ENCODE measurements at regions not wholly inside any gene's neighbourhood (a gene's known extent, or its start where the extent isn't known, plus 50 kb on each side); places are given as distances from the start of the nearest gene placed in this dataset.

- ATAC-seq (replicated peaks in 1 of 4), result no peak
- Mint-ChIP-seq H3K4me1 (no peaks in the 10 kb centered on the region), H3K27ac (no peak overlapping the region), H3K27me3 (peaks cover 0 to 3% of the 10 kb centered on the region in 2 donors), H3K9me3 (peaks cover 0 to 4% (median 3%) of the 10 kb centered on the region in 3 donors), H3K36me3 (no peaks in the 10 kb centered on the region), H3K4me3 (no peak overlapping the region)
- Histone ChIP-seq H3K27me3 (replicated peaks in 1 of 2; ENCODE audit: control insufficient read depth in 2 of 2, extremely low read depth in 1 of 2, insufficient read depth in 2 of 2, low read length in 1 of 2) (no peaks in the 10 kb centered on the region), H3K36me3 (ENCODE audit: control insufficient read depth in 2 of 2, extremely low read depth in 1 of 2, insufficient read depth in 1 of 2, low read length in 1 of 2) (no peaks in the 10 kb centered on the region), H3K9me3 (no peaks in the 10 kb centered on the region), H3K4me1 (ENCODE audit: control insufficient read depth in 1 of 2, extremely low read depth in 1 of 2, insufficient read depth in 2 of 2, low read length in 2 of 2) (no peaks in the 10 kb centered on the region), H3K27ac (ENCODE audit: low read length) (no peak overlapping the region), H3K4me3 (ENCODE audit: control insufficient read depth in 1 of 2, extremely low read depth in 1 of 2, low read length in 1 of 2) (no peak overlapping the region)
- WGBS (ENCODE audit: insufficient coverage), result no CpG with 5 or more reads among the region's 4 CpGs
- DNase-seq, result no peak
- CTCF ChIA-PET, result no interaction called here
- POLR2A ChIA-PET, result no interaction called here
Measured at GRCh38 chr15:93855181-93855826, 376.1 kb upstream of the MCTP2 start.

GRCh38 chr15:93854088-93854487, 377.3 kb upstream of the MCTP2 start:
- ChIA-PET POLR2A (no interaction called here), CTCF (no interaction called here)
- 86% methylated on average over 2 of the region's 3 CpGs for WGBS (ENCODE audit: insufficient coverage)

GRCh38 chr15:93852761-93853160, 378.6 kb upstream of the MCTP2 start:
- H3K27me3 ChIP-seq (replicated peaks in 1 of 2; ENCODE audit: control insufficient read depth in 2 of 2, extremely low read depth in 1 of 2, insufficient read depth in 2 of 2, low read length in 1 of 2), result no peaks in the 10 kb centered on the region
- no peaks in the 10 kb centered on the region for H3K4me1 ChIP-seq (ENCODE audit: control insufficient read depth in 1 of 2, extremely low read depth in 1 of 2, insufficient read depth in 2 of 2, low read length in 2 of 2)
- peaks cover 0 to 3% of the 10 kb centered on the region in 2 donors for H3K27me3 Mint-ChIP-seq
- no peaks in the 10 kb centered on the region for H3K36me3 ChIP-seq (ENCODE audit: control insufficient read depth in 2 of 2, extremely low read depth in 1 of 2, insufficient read depth in 1 of 2, low read length in 1 of 2)
- DNase-seq (no peak), ATAC-seq (replicated peaks in 1 of 4) (no peak)
- no peak overlapping the region for H3K27ac Mint-ChIP-seq
- no peak overlapping the region for H3K27ac ChIP-seq (ENCODE audit: low read length)
- no peak overlapping the region for H3K4me3 Mint-ChIP-seq
- WGBS (ENCODE audit: insufficient coverage), result 64% methylated on average over 2 of the region's 4 CpGs
- H3K4me3 ChIP-seq (ENCODE audit: control insufficient read depth in 1 of 2, extremely low read depth in 1 of 2, low read length in 1 of 2), result no peak overlapping the region
- H3K4me1 Mint-ChIP-seq, result no peaks in the 10 kb centered on the region
- ChIA-PET POLR2A (no interaction called here), CTCF (no interaction called here)
- H3K36me3 Mint-ChIP-seq, result no peaks in the 10 kb centered on the region
- H3K9me3 ChIP-seq, result no peaks in the 10 kb centered on the region
- peaks cover 0 to 4% (median 3%) of the 10 kb centered on the region in 3 donors for H3K9me3 Mint-ChIP-seq

More at GRCh38 chr15:93854088-93854487, 377.3 kb upstream of the MCTP2 start:
- Mint-ChIP-seq H3K4me1 (no peaks in the 10 kb centered on the region), H3K27ac (no peak overlapping the region), H3K27me3 (peaks cover 0 to 3% of the 10 kb centered on the region in 2 donors), H3K9me3 (peaks cover 0 to 4% (median 3%) of the 10 kb centered on the region in 3 donors), H3K36me3 (no peaks in the 10 kb centered on the region), H3K4me3 (no peak overlapping the region)
- no peak for ATAC-seq (replicated peaks in 1 of 4)
- Histone ChIP-seq H3K4me1 (ENCODE audit: control insufficient read depth in 1 of 2, extremely low read depth in 1 of 2, insufficient read depth in 2 of 2, low read length in 2 of 2) (no peaks in the 10 kb centered on the region), H3K36me3 (ENCODE audit: control insufficient read depth in 2 of 2, extremely low read depth in 1 of 2, insufficient read depth in 1 of 2, low read length in 1 of 2) (no peaks in the 10 kb centered on the region), H3K4me3 (ENCODE audit: control insufficient read depth in 1 of 2, extremely low read depth in 1 of 2, low read length in 1 of 2) (no peak overlapping the region), H3K27me3 (replicated peaks in 1 of 2; ENCODE audit: control insufficient read depth in 2 of 2, extremely low read depth in 1 of 2, insufficient read depth in 2 of 2, low read length in 1 of 2) (no peaks in the 10 kb centered on the region), H3K27ac (ENCODE audit: low read length) (no peak overlapping the region), H3K9me3 (no peaks in the 10 kb centered on the region)
- no peak for DNase-seq

- ChIA-PET POLR2A (no interaction called here), CTCF (no interaction called here)
- Mint-ChIP-seq H3K4me3 (no peak overlapping the region), H3K36me3 (no peaks in the 10 kb centered on the region), H3K27me3 (peaks cover 5 to 6% of the 10 kb centered on the region in 2 donors), H3K9me3 (peaks cover 0 to 4% (median 3%) of the 10 kb centered on the region in 3 donors), H3K27ac (no peak overlapping the region), H3K4me1 (no peaks in the 10 kb centered on the region)
- Histone ChIP-seq H3K4me1 (ENCODE audit: control insufficient read depth in 1 of 2, extremely low read depth in 1 of 2, insufficient read depth in 2 of 2, low read length in 2 of 2) (no peaks in the 10 kb centered on the region), H3K36me3 (ENCODE audit: control insufficient read depth in 2 of 2, extremely low read depth in 1 of 2, insufficient read depth in 1 of 2, low read length in 1 of 2) (no peaks in the 10 kb centered on the region), H3K9me3 (no peaks in the 10 kb centered on the region), H3K27me3 (replicated peaks in 1 of 2; ENCODE audit: control insufficient read depth in 2 of 2, extremely low read depth in 1 of 2, insufficient read depth in 2 of 2, low read length in 1 of 2) (no peaks in the 10 kb centered on the region), H3K4me3 (ENCODE audit: control insufficient read depth in 1 of 2, extremely low read depth in 1 of 2, low read length in 1 of 2) (no peak overlapping the region), H3K27ac (ENCODE audit: low read length) (no peak overlapping the region)
- WGBS (ENCODE audit: insufficient coverage), result no CpG with 5 or more reads among the region's 1 CpG
- ATAC-seq (replicated peaks in 1 of 4) (no peak), DNase-seq (no peak)
Measured at GRCh38 chr15:93848490-93848889, 382.9 kb upstream of the MCTP2 start.

GRCh38 chr15:93848076-93848475, 383.3 kb upstream of the MCTP2 start:
- no peak for ATAC-seq (replicated peaks in 1 of 4)
- H3K36me3 Mint-ChIP-seq, result no peaks in the 10 kb centered on the region
- CTCF ChIA-PET, result no interaction called here
- POLR2A ChIA-PET, result no interaction called here
- Histone ChIP-seq H3K9me3 (no peaks in the 10 kb centered on the region), H3K4me3 (ENCODE audit: control insufficient read depth in 1 of 2, extremely low read depth in 1 of 2, low read length in 1 of 2) (no peak overlapping the region), H3K4me1 (ENCODE audit: control insufficient read depth in 1 of 2, extremely low read depth in 1 of 2, insufficient read depth in 2 of 2, low read length in 2 of 2) (no peaks in the 10 kb centered on the region), H3K27me3 (replicated peaks in 1 of 2; ENCODE audit: control insufficient read depth in 2 of 2, extremely low read depth in 1 of 2, insufficient read depth in 2 of 2, low read length in 1 of 2) (no peaks in the 10 kb centered on the region), H3K27ac (ENCODE audit: low read length) (no peak overlapping the region), H3K36me3 (ENCODE audit: control insufficient read depth in 2 of 2, extremely low read depth in 1 of 2, insufficient read depth in 1 of 2, low read length in 1 of 2) (no peaks in the 10 kb centered on the region)
- no CpG with 5 or more reads among the region's 3 CpGs for WGBS (ENCODE audit: insufficient coverage)
- H3K27ac Mint-ChIP-seq, result no peak overlapping the region
- DNase-seq, result no peak
- peaks cover 0 to 4% (median 3%) of the 10 kb centered on the region in 3 donors for H3K9me3 Mint-ChIP-seq
- H3K4me3 Mint-ChIP-seq, result no peak overlapping the region
- no peaks in the 10 kb centered on the region for H3K4me1 Mint-ChIP-seq
- H3K27me3 Mint-ChIP-seq, result peaks cover 5 to 6% of the 10 kb centered on the region in 2 donors

GRCh38 chr15:93846148-93846547, 385.2 kb upstream of the MCTP2 start:
- ChIA-PET CTCF (no interaction called here), POLR2A (no interaction called here)
- H3K4me1 Mint-ChIP-seq, result no peaks in the 10 kb centered on the region
- no peak for DNase-seq
- no peak overlapping the region for H3K27ac Mint-ChIP-seq
- H3K9me3 Mint-ChIP-seq, result peaks cover under 1 to 3% (median 2%) of the 10 kb centered on the region in 3 donors
- no peak for ATAC-seq (replicated peaks in 1 of 4)
- H3K4me3 ChIP-seq (ENCODE audit: control insufficient read depth in 1 of 2, extremely low read depth in 1 of 2, low read length in 1 of 2), result no peak overlapping the region
- no peaks in the 10 kb centered on the region for H3K27me3 ChIP-seq (replicated peaks in 1 of 2; ENCODE audit: control insufficient read depth in 2 of 2, extremely low read depth in 1 of 2, insufficient read depth in 2 of 2, low read length in 1 of 2)
- peaks cover 5 to 6% of the 10 kb centered on the region in 2 donors for H3K27me3 Mint-ChIP-seq
- H3K36me3 Mint-ChIP-seq, result no peaks in the 10 kb centered on the region
- H3K9me3 ChIP-seq, result no peaks in the 10 kb centered on the region
- H3K27ac ChIP-seq (ENCODE audit: low read length), result no peak overlapping the region
- no peaks in the 10 kb centered on the region for H3K36me3 ChIP-seq (ENCODE audit: control insufficient read depth in 2 of 2, extremely low read depth in 1 of 2, insufficient read depth in 1 of 2, low read length in 1 of 2)
- H3K4me3 Mint-ChIP-seq, result no peak overlapping the region
- no peaks in the 10 kb centered on the region for H3K4me1 ChIP-seq (ENCODE audit: control insufficient read depth in 1 of 2, extremely low read depth in 1 of 2, insufficient read depth in 2 of 2, low read length in 2 of 2)
- 89% methylated on average over 9 of the region's 9 CpGs for WGBS (ENCODE audit: insufficient coverage)

- DNase-seq, result no peak
- Histone ChIP-seq H3K4me1 (ENCODE audit: control insufficient read depth in 1 of 2, extremely low read depth in 1 of 2, insufficient read depth in 2 of 2, low read length in 2 of 2) (no peaks in the 10 kb centered on the region), H3K27ac (ENCODE audit: low read length) (no peak overlapping the region), H3K4me3 (ENCODE audit: control insufficient read depth in 1 of 2, extremely low read depth in 1 of 2, low read length in 1 of 2) (no peak overlapping the region), H3K9me3 (no peaks in the 10 kb centered on the region), H3K27me3 (replicated peaks in 1 of 2; ENCODE audit: control insufficient read depth in 2 of 2, extremely low read depth in 1 of 2, insufficient read depth in 2 of 2, low read length in 1 of 2) (no peaks in the 10 kb centered on the region), H3K36me3 (ENCODE audit: control insufficient read depth in 2 of 2, extremely low read depth in 1 of 2, insufficient read depth in 1 of 2, low read length in 1 of 2) (no peaks in the 10 kb centered on the region)
- no peak overlapping the region for H3K4me3 Mint-ChIP-seq
- ChIA-PET CTCF (no interaction called here), POLR2A (no interaction called here)
- H3K9me3 Mint-ChIP-seq, result peaks cover 0 to 3% (median 0%) of the 10 kb centered on the region in 3 donors
- peaks cover 0 to 3% of the 10 kb centered on the region in 2 donors for H3K27me3 Mint-ChIP-seq
- H3K4me1 Mint-ChIP-seq, result no peaks in the 10 kb centered on the region
- ATAC-seq (replicated peaks in 1 of 4), result no peak
- H3K36me3 Mint-ChIP-seq, result no peaks in the 10 kb centered on the region
- 83% methylated on average over 1 of the region's 3 CpGs for WGBS (ENCODE audit: insufficient coverage)
- no peak overlapping the region for H3K27ac Mint-ChIP-seq
Measured at GRCh38 chr15:93837450-93837849, 393.9 kb upstream of the MCTP2 start.

Measured in T-cell (primary cell).